MM.1S (cell line): ENCODE measurements at regions not wholly inside any gene's neighbourhood (a gene's known extent, or its start where the extent isn't known, plus 50 kb on each side); places are given as distances from the start of the nearest gene placed in this dataset.

ENCODE experiments used
- DNase-seq: peaks from one replicate; pipeline ENCODE4 v3.0.0-alpha.2; 2015
- H2AFZ ChIP-seq: fragments of 300-600 bp; sonication (generic); 2 replicates; pipeline ENCODE4 v1.6.0; 2016; ENCODE audit warnings: antibody characterized with exemption, low read length
- H3F3A ChIP-seq: fragments of 300-600 bp; sonication (generic); 2 replicates; pipeline ENCODE4 v1.6.1; 2016; ENCODE audit warnings: mild to moderate bottlenecking, antibody characterized with exemption, low read length, moderate library complexity, mixed read lengths; ENCODE audit not compliant: insufficient read depth
- H3K27ac ChIP-seq: fragments of 300-600 bp; sonication (generic); 2 replicates; pipeline ENCODE4 v1.5.1; 2016; ENCODE audit warnings: mild to moderate bottlenecking, low read length
- H3K27me3 ChIP-seq: fragments of 300-600 bp; sonication (generic); replicated peaks from 2 replicates; pipeline ENCODE4 v1.6.0; 2016; ENCODE audit warnings: low read length; ENCODE audit not compliant: insufficient read depth
- H3K36me3 ChIP-seq: fragments of 300-600 bp; sonication (generic); replicated peaks from 2 replicates; pipeline ENCODE4 v1.6.1; 2016; ENCODE audit warnings: mild to moderate bottlenecking, low read length, mixed read lengths; ENCODE audit not compliant: insufficient read depth
- H3K4me1 ChIP-seq: fragments of 300-600 bp; sonication (generic); 2 replicates; pipeline ENCODE4 v1.6.1; 2016; ENCODE audit warnings: low read length, mixed read lengths
- H3K4me2 ChIP-seq: fragments of 300-600 bp; sonication (generic); 2 replicates; pipeline ENCODE4 v1.6.0; 2016; ENCODE audit warnings: low read depth, low read length
- H3K4me3 ChIP-seq: fragments of 300-600 bp; sonication (generic); 2 replicates; pipeline ENCODE4 v1.5.1; 2016; ENCODE audit warnings: low read length, mixed read lengths
- H3K79me2 ChIP-seq: fragments of 300-600 bp; sonication (generic); 2 replicates; pipeline ENCODE4 v1.6.1; 2016; ENCODE audit warnings: mixed run types, low read length, mixed read lengths
- H3K9ac ChIP-seq: fragments of 300-600 bp; sonication (generic); 2 replicates; pipeline ENCODE4 v1.6.1; 2016; ENCODE audit warnings: low read length, mixed read lengths
- H3K9me2 ChIP-seq: fragments of 300-600 bp; sonication (generic); replicated peaks from 2 replicates; pipeline ENCODE4 v1.6.1; 2016; ENCODE audit warnings: mild to moderate bottlenecking, low read length, mixed read lengths; ENCODE audit not compliant: insufficient read depth
- H3K9me3 ChIP-seq: fragments of 300-600 bp; sonication (generic); replicated peaks from 2 replicates; pipeline ENCODE4 v1.6.1; 2016; ENCODE audit warnings: mild to moderate bottlenecking, low read length, mixed read lengths; ENCODE audit not compliant: insufficient read depth
- H4K20me1 ChIP-seq: fragments of 300-600 bp; sonication (generic); 2 replicates; pipeline ENCODE4 v1.6.1; 2016; ENCODE audit warnings: mild to moderate bottlenecking, low read length, moderate library complexity, mixed read lengths; ENCODE audit not compliant: insufficient read depth
- CTCF ChIP-seq: fragments of 300-600 bp; sonication (generic); IDR thresholded peaks from 2 replicates; pipeline ENCODE4 v1.5.1; 2016; ENCODE audit warnings: antibody characterized with exemption, low read length, mixed read lengths
- EZH2 ChIP-seq: fragments of 300-600 bp; sonication (generic); optimal IDR thresholded peaks from 2 replicates; pipeline ENCODE3; 2017; ENCODE audit warnings: low read depth, mild to moderate bottlenecking, antibody characterized with exemption, low read length, mixed read lengths
- EZH2phosphoT487 ChIP-seq: fragments of 300-600 bp; sonication (generic); IDR thresholded peaks from 2 replicates; pipeline ENCODE4 v1.6.1; 2018; ENCODE audit warnings: antibody characterized with exemption, low read length

- TF ChIP-seq CTCF = no peak
- TF ChIP-seq EZH2phosphoT487 = no peak
- TF ChIP-seq EZH2 = no peak
- Histone ChIP-seq H3K27ac (no peak overlapping the region), H3K4me3 (no peak overlapping the region), H3K9ac (no peak overlapping the region), H3K9me2 (no peaks in the 10 kb centered on the region), H3K4me1 (no peaks in the 10 kb centered on the region), H3K36me3 (no peaks in the 10 kb centered on the region), H3K9me3 (no peaks in the 10 kb centered on the region), H3K4me2 (no peak overlapping the region), H4K20me1 (no peaks in the 10 kb centered on the region), H3F3A (no peaks in the 10 kb centered on the region), H3K79me2 (no peaks in the 10 kb centered on the region), H2AFZ (no peak overlapping the region), H3K27me3 (no peaks in the 10 kb centered on the region)
- no peak for DNase-seq
Observed at GRCh38 chr4:129428454-129428853, 332.5 kb downstream of the C4orf33 start.

- no peaks in the 10 kb centered on the region for H3K9me2 ChIP-seq
- no peaks in the 10 kb centered on the region for H3F3A ChIP-seq
- no peak overlapping the region for H2AFZ ChIP-seq
- no peak for DNase-seq
- no peak overlapping the region for H3K27ac ChIP-seq
- TF ChIP-seq EZH2 (no peak), EZH2phosphoT487 (no peak), CTCF (no peak)
- no peak overlapping the region for H3K4me3 ChIP-seq
- H3K79me2 ChIP-seq = no peaks in the 10 kb centered on the region
- no peak overlapping the region for H3K9ac ChIP-seq
- no peaks in the 10 kb centered on the region for H3K36me3 ChIP-seq
- H3K27me3 ChIP-seq = no peaks in the 10 kb centered on the region
- H3K4me2 ChIP-seq = no peak overlapping the region
- H3K4me1 ChIP-seq = no peaks in the 10 kb centered on the region
- no peaks in the 10 kb centered on the region for H4K20me1 ChIP-seq
- H3K9me3 ChIP-seq = no peaks in the 10 kb centered on the region
Observed at GRCh38 chr4:129429581-129430320, 333.8 kb downstream of the C4orf33 start.

- no peak overlapping the region for H3K9ac ChIP-seq
- no peak overlapping the region for H3K27ac ChIP-seq
- H4K20me1 ChIP-seq = no peaks in the 10 kb centered on the region
- no peak overlapping the region for H2AFZ ChIP-seq
- H3K79me2 ChIP-seq = no peaks in the 10 kb centered on the region
- H3K9me3 ChIP-seq = no peaks in the 10 kb centered on the region
- no peak for DNase-seq
- H3K36me3 ChIP-seq = no peaks in the 10 kb centered on the region
- no peak overlapping the region for H3K4me2 ChIP-seq
- TF ChIP-seq EZH2phosphoT487 (no peak), EZH2 (no peak), CTCF (no peak)
- H3K27me3 ChIP-seq = no peaks in the 10 kb centered on the region
- no peak overlapping the region for H3K4me3 ChIP-seq
- H3F3A ChIP-seq = no peaks in the 10 kb centered on the region
- H3K9me2 ChIP-seq = no peaks in the 10 kb centered on the region
- no peaks in the 10 kb centered on the region for H3K4me1 ChIP-seq
Observed at GRCh38 chr4:129437347-129437746, 341.4 kb downstream of the C4orf33 start.
